Motor neuron (in vitro differentiated cells): ENCODE measurements at regions not wholly inside any gene's neighbourhood (a gene's known extent, or its start where the extent isn't known, plus 50 kb on each side); places are given as distances from the start of the nearest gene placed in this dataset.

Experiments used
- ATAC-seq, 8 experiments: fragments of 200-7000 bp; cut with Tn5 transposase; replicated peaks in 6 of 8; 2 replicates each; pipeline ENCODE4 v1.8.0; 2021; ENCODE audit warnings: mild to moderate bottlenecking in 8 of 8, moderate library complexity in 8 of 8
- H3K27ac ChIP-seq, 2 donors: fragments of 250-450 bp; sonication (Bioruptor Pico); 2 replicates each; pipeline ENCODE4 v1.9.0; 2021; ENCODE audit warnings: antibody characterized with exemption in 2 of 2, mild to moderate bottlenecking in 2 of 2, moderate library complexity in 1 of 2
- H3K4me1 ChIP-seq, 2 donors: fragments of 250-450 bp; sonication (Bioruptor Pico); replicated peaks in 1 of 2; 2 replicates each; pipeline ENCODE4 v1.6.1; 2021; ENCODE audit warnings: antibody characterized with exemption in 2 of 2, mild to moderate bottlenecking in 2 of 2, moderate library complexity in 1 of 2
- H3K4me3 ChIP-seq, 5 donors: fragments of 250-450 bp; sonication (Bioruptor Pico); 2 replicates each; pipeline ENCODE4 v1.9.0; 2021; ENCODE audit warnings: antibody characterized with exemption in 5 of 5, mild to moderate bottlenecking in 5 of 5, moderate library complexity in 4 of 5
- WGBS, 10 experiments: fragments of 450-650 bp; shearing (Covaris generic); methylation state at CpG; one replicate each; pipeline ENCODE4 v1.0.0; 2022; 5-methylcytosine and 5-hydroxymethylcytosine counted together
- in situ Hi-C, 9 experiments: fragments of 400-800 bp; cut with MboI; loops; one replicate each; pipeline ENCODE4 v1.15.0; 2021; ENCODE audit warnings: low sequenced_read_pairs in 9 of 9, low pct_unique_long_range_greater_than_20kb in 2 of 9; ENCODE audit not compliant: unreplicated experiment in 9 of 9

DNA sequence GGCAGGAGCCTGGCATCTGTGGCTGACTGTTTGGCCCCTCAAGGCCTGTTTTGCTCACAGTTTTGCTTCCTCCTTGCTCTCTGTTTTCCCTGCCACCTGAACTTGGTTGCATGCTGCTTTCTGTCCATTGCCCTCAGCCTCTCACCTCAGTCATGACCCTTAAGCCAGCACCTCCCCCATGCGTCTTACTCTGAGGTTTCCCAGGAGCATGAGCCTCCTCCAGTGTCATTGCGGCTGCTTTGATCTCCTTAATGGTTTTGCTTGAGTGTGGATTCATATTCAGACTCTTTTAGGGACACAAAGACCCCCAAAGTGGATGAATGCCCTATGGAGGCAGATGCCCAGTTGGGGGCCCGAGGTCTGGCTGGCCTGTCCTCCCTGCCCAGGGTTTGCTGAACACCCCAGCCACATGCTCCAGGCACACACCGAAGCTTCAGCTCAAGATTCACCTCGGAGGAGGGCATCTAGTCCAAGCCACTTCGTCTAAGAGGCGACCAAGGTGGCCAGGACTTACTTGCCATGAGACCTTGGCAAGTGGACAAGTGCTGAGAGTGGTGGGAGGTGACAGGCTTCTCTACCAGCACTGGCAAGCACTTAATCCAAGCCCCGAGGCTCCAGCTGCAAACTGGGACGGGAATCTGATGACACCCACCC, 95.4 kb upstream of the DIO3 start:
- ATAC-seq = no peak
- Histone ChIP-seq H3K4me1 (peaks cover 32 to 46% of the 10 kb centered on the region in 2 donors), H3K4me3 (no peak overlapping the region), H3K27ac (no peak overlapping the region)
- in situ Hi-C loops = no loop called here
- WGBS, 10 experiments = 0 to 77% (median 20%) methylated on average over 1 to 4 of the region's 9 CpGs; no CpG with 5 or more reads in 5 of the 10 experiments

DNA sequence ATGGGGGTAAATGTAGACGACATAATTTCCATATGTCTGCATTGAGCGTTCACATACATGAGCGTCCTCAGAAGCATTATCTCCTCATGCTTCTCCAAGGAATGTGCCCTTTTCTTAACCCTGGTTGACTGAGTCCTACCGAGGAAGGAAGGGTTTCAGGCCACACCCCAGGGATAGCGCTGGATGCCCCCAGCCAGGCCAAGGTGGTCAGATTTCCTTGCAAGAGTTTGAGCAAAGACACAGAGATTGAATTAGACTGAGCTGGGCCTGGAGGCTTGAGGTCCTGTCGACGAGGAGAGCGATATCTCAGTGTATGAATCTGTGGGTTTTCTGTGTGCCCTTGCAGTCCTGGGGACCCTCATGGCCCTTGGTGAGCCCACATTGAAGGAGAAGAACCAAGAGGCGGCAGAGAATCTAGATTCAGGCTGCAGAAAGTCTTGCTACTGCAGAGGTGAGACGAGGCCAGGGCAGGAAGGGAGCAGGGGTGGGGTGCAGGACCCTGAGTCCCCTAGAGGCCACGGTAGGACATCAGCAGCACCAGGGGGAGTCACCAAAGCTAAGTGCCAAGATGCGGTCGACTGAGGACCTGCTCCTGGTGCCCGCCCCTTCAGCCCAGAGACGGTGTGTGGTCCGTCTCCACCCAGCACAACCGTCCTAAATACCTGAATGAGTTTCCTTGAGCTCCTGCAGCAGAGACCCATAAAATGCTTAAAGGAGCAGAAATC, 94.7 kb upstream of the DIO3 start:
- no peak for ATAC-seq
- 0 to 100% (median 42%) methylated on average over 1 to 9 of the region's 17 CpGs; no CpG with 5 or more reads in 3 of the 10 experiments for WGBS, 10 experiments
- Histone ChIP-seq H3K4me3 (no peak overlapping the region), H3K4me1 (peaks cover 32 to 39% of the 10 kb centered on the region in 2 donors), H3K27ac (no peak overlapping the region)
- in situ Hi-C loops = no loop called here

GRCh38 chr14:101467181-101467926, 93.9 kb upstream of the DIO3 start:
- in situ Hi-C loops = no loop called here
- Histone ChIP-seq H3K4me1 (peaks cover 29 to 32% of the 10 kb centered on the region in 2 donors), H3K4me3 (no peak overlapping the region), H3K27ac (no peak overlapping the region)
- WGBS, 10 experiments = 53 to 100% (median 95%) methylated on average over 2 to 9 of the region's 13 CpGs; no CpG with 5 or more reads in 3 of the 10 experiments
- ATAC-seq = no peak

- in situ Hi-C loops = no loop called here
- Histone ChIP-seq H3K27ac (peak overlapping the region in 1 of 2 donors; percentile 39), H3K4me3 (no peak overlapping the region), H3K4me1 (peaks cover 13 to 14% of the 10 kb centered on the region in 2 donors)
- peak in 5 of 8 experiments; percentile 57 to 93 (median 82) for ATAC-seq
- WGBS, 10 experiments = 0 to 100% (median 67%) methylated on average over 1 to 10 of the region's 25 CpGs; no CpG with 5 or more reads in 2 of the 10 experiments
Measured at GRCh38 chr14:101469382-101470247, 91.7 kb upstream of the DIO3 start.

DNA sequence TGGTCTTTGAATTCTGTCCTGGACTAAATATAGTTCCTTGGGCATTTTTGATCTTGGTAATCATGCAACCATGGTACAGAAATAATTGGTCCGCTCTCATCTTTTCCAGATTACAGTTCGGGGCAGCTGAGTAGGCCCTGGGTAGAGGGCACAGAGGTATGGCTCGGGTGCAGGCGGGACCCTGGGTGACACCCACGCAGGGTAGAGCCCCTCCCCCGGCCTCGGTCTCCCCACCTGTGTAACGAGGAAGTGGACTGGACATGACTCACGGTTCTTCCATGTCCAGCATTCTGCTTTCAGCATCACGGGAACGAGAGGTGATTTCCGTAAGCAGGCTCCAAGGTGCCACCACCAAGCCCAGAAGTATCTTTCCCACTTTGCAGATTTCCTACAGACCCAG, 91.0 kb upstream of the DIO3 start:
- in situ Hi-C loops = no loop called here
- 12 to 88% (median 78%) methylated on average over 1 to 8 of the region's 12 CpGs; no CpG with 5 or more reads in 6 of the 10 experiments for WGBS, 10 experiments
- no peak overlapping the region for H3K4me3 ChIP-seq
- no peak overlapping the region for H3K27ac ChIP-seq
- ATAC-seq = no peak
- H3K4me1 ChIP-seq = peaks cover 19 to 20% of the 10 kb centered on the region in 2 donors

DNA sequence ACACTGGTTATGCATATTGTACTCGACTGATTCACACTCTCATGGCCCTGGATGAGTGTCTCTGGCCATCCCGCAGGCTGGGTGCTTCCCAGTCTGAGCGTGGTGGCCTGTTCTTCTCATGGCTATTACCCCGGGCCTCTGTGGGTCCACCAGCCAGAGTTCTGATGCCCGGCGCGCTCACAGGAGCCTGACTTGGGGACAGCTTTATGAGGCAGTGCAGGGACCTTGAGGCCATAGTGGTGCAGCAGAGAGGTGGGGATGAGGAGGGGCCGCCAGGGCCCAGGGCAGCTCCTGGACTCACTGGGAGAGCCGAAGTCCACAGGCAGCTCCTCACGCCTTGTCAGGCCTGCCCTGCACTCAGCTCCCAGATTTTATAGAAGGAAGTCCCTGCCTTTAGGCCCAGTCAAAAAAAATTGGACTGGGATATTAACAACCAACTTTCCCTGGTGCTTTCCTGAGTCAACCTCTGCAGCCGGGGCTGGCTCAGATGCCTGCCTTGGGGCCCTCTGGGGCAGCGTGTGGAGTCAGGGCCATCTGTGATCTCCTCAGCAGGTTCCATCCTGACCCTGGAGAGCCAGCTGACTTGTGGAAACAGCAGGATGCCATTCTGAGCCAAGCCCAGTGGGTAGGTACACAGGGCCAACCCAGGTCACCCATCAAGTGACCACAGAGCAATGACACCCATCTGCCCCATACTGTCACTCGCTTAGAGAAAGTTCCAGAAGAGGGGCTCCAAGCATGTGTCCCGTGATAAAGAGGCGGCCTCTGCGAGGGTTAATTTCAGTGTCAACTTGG, 89.4 kb upstream of the DIO3 start:
- Histone ChIP-seq H3K4me1 (peaks cover 23 to 29% of the 10 kb centered on the region in 2 donors), H3K4me3 (no peak overlapping the region), H3K27ac (no peak overlapping the region)
- WGBS, 10 experiments = 42 to 85% (median 73%) methylated on average over 1 to 10 of the region's 16 CpGs; no CpG with 5 or more reads in 4 of the 10 experiments
- in situ Hi-C loops = no loop called here
- ATAC-seq = no peak

DNA sequence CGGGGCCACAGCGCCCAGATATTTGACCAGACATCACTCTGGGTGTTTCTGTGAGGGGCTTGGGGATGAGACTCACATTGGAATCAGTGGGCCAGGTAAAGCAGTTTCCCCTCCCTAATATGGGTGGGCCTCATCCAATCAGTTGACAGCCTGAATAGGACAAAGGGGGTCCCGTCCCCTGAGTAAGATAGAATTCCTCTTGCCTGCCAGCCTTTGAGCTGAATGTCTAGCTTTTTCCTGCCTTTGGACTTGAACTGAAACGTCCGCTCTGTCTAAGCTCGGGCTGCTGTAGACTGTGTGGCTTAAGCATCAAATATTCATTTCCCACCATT, 88.8 kb upstream of the DIO3 start:
- in situ Hi-C loops = no loop called here
- no peak for ATAC-seq
- Histone ChIP-seq H3K4me1 (peaks cover 29 to 35% of the 10 kb centered on the region in 2 donors), H3K27ac (no peak overlapping the region), H3K4me3 (no peak overlapping the region)
- 40 to 100% (median 86%) methylated on average over 1 to 6 of the region's 6 CpGs; no CpG with 5 or more reads in 2 of the 10 experiments for WGBS, 10 experiments

- WGBS, 10 experiments = 20 to 87% (median 80%) methylated on average over 1 to 9 of the region's 12 CpGs; no CpG with 5 or more reads in 4 of the 10 experiments
- Histone ChIP-seq H3K4me1 (peaks cover 31 to 37% of the 10 kb centered on the region in 2 donors), H3K4me3 (no peak overlapping the region), H3K27ac (no peak overlapping the region)
- in situ Hi-C loops = no loop called here
- no peak for ATAC-seq
Measured at GRCh38 chr14:101473045-101473729, 88.1 kb upstream of the DIO3 start.

GRCh38 chr14:101473795-101474562, 87.3 kb upstream of the DIO3 start:
- Histone ChIP-seq H3K4me3 (no peak overlapping the region), H3K4me1 (peaks cover 31 to 37% of the 10 kb centered on the region in 2 donors), H3K27ac (no peak overlapping the region)
- ATAC-seq = no peak
- in situ Hi-C loops = no loop called here
- 37 to 100% (median 83%) methylated on average over 5 to 14 of the region's 23 CpGs; no CpG with 5 or more reads in 2 of the 10 experiments for WGBS, 10 experiments

GRCh38 chr14:101474563-101475455, 86.5 kb upstream of the DIO3 start:
- H3K27ac ChIP-seq = no peak overlapping the region
- H3K4me1 ChIP-seq = peaks cover 30% of the 10 kb centered on the region in 2 donors
- 60 to 88% (median 71%) methylated on average over 2 to 11 of the region's 19 CpGs; no CpG with 5 or more reads in 4 of the 10 experiments for WGBS, 10 experiments
- H3K4me3 ChIP-seq = no peak overlapping the region
- in situ Hi-C loops = no loop called here
- ATAC-seq = no peak
